Ishikawa (cell line): ENCODE measurements at regions not wholly inside any gene's neighbourhood (a gene's known extent, or its start where the extent isn't known, plus 50 kb on each side); places are given as distances from the start of the nearest gene placed in this dataset.

Source experiments
- CEBPB ChIP-seq: IDR thresholded peaks from 2 replicates; pipeline ENCODE4 v1.6.1; 2012
- CREB1 ChIP-seq: IDR thresholded peaks from 2 replicates; pipeline ENCODE4 v1.6.1; 2012; ENCODE audit warnings: low read depth
- EGR1 ChIP-seq: IDR thresholded peaks from 2 replicates; pipeline ENCODE4 v1.6.1; 2012
- EP300 ChIP-seq: IDR thresholded peaks from 2 replicates; pipeline ENCODE4 v1.6.1; 2012; ENCODE audit warnings: borderline replicate concordance
- FOXM1 ChIP-seq: IDR thresholded peaks from 2 replicates; pipeline ENCODE4 v1.6.1; 2012; ENCODE audit warnings: low read depth, borderline replicate concordance
- MAX ChIP-seq: IDR thresholded peaks from 2 replicates; pipeline ENCODE4 v1.6.1; 2012
- NFIC ChIP-seq: IDR thresholded peaks from 2 replicates; pipeline ENCODE4 v1.6.1; 2012
- RAD21 ChIP-seq: IDR thresholded peaks from 2 replicates; pipeline ENCODE4 v1.6.1; 2012; ENCODE audit warnings: low read depth
- REST ChIP-seq: IDR thresholded peaks from 2 replicates; pipeline ENCODE4 v1.6.1; 2012; ENCODE audit warnings: low read depth, mild to moderate bottlenecking
- TAF1 ChIP-seq: IDR thresholded peaks from 2 replicates; pipeline ENCODE4 v1.6.1; 2012; ENCODE audit warnings: low read depth, mild to moderate bottlenecking
- TCF12 ChIP-seq: IDR thresholded peaks from 2 replicates; pipeline ENCODE4 v1.6.1; 2012; ENCODE audit warnings: low read depth
- TEAD4 ChIP-seq: IDR thresholded peaks from 2 replicates; pipeline ENCODE4 v1.6.1; 2012
- USF1 ChIP-seq: IDR thresholded peaks from 2 replicates; pipeline ENCODE4 v1.6.1; 2012
- YY1 ChIP-seq: IDR thresholded peaks from 2 replicates; pipeline ENCODE4 v1.6.1; 2012; ENCODE audit warnings: low read depth
- ZBTB7A ChIP-seq: IDR thresholded peaks from 2 replicates; pipeline ENCODE4 v1.6.1; 2012; ENCODE audit warnings: low read depth

- TF ChIP-seq MAX (no peak), YY1 (no peak)
Observed at GRCh38 chr5:17838469-17838868, 204.2 kb downstream of the TAF11L14 start.

- TF ChIP-seq FOXM1 (no peak), EP300 (no peak), RAD21 (no peak), TEAD4 (no peak)
Observed at GRCh38 chr5:17839848-17840247, 205.6 kb downstream of the TAF11L14 start.

- no peak for TF ChIP-seq YY1
- no peak for TF ChIP-seq EGR1
- no peak for TF ChIP-seq CEBPB
- no peak for TF ChIP-seq FOXM1
- TF ChIP-seq TCF12, result no peak
- no peak for TF ChIP-seq RAD21
- no peak for TF ChIP-seq USF1
- no peak for TF ChIP-seq EP300
- TF ChIP-seq CREB1, result no peak
- no peak for TF ChIP-seq TAF1
- TF ChIP-seq MAX, result no peak
- TF ChIP-seq REST, result no peak
- TF ChIP-seq NFIC, result no peak
- TF ChIP-seq TEAD4, result no peak
- TF ChIP-seq ZBTB7A, result no peak
Observed at GRCh38 chr5:17846496-17846895, 212.2 kb downstream of the TAF11L14 start.

GRCh38 chr5:17847286-17847685 is 213.0 kb downstream of the TAF11L14 start:
- no peak for TF ChIP-seq CEBPB

- TF ChIP-seq EGR1, result no peak
Observed at GRCh38 chr5:17852111-17852510, 217.9 kb downstream of the TAF11L14 start.

- no peak for TF ChIP-seq EP300
- TF ChIP-seq CEBPB, result no peak
- no peak for TF ChIP-seq FOXM1
- no peak for TF ChIP-seq MAX
- TF ChIP-seq RAD21, result no peak
- no peak for TF ChIP-seq TCF12
- TF ChIP-seq CREB1, result no peak
- no peak for TF ChIP-seq TAF1
- no peak for TF ChIP-seq REST
- no peak for TF ChIP-seq ZBTB7A
- TF ChIP-seq USF1, result no peak
- TF ChIP-seq YY1, result no peak
- TF ChIP-seq TEAD4, result no peak
- no peak for TF ChIP-seq NFIC
- TF ChIP-seq EGR1, result no peak
Observed at GRCh38 chr5:17852740-17853139, 218.5 kb downstream of the TAF11L14 start.

- TF ChIP-seq TEAD4 (no peak), EP300 (no peak), YY1 (no peak), RAD21 (no peak), FOXM1 (no peak), REST (no peak), TAF1 (no peak), CREB1 (no peak), CEBPB (no peak), USF1 (no peak), TCF12 (no peak)
Observed at GRCh38 chr5:17854901-17855300, 220.6 kb downstream of the TAF11L14 start.
